Stimulated activated naive CD4-positive, alpha-beta T cell (primary cell): ENCODE measurements at regions not wholly inside any gene's neighbourhood (a gene's known extent, or its start where the extent isn't known, plus 50 kb on each side); places are given as distances from the start of the nearest gene placed in this dataset.

ENCODE experiments used
- DNase-seq, 6 experiments: peaks; one replicate each; lab custom pipeline; 2025; lab: John Stamatoyannopoulos, UW

- DNase-seq, result no peak
These were observed 143.5 kb upstream of the NOX3 start for GRCh38 chr6:155599160-155599559.

GRCh38 chr6:155595284-155595683 is 139.6 kb upstream of the NOX3 start:
- DNase-seq, result no peak

GRCh38 chr6:155591741-155592140 is 136.1 kb upstream of the NOX3 start:
- DNase-seq, result no peak

- DNase-seq, result no peak
These were observed 133.6 kb upstream of the NOX3 start for GRCh38 chr6:155589190-155589589.

- no peak for DNase-seq
These were observed 132.2 kb upstream of the NOX3 start for GRCh38 chr6:155587817-155588216.

- no peak for DNase-seq
These were observed 130.5 kb upstream of the NOX3 start for GRCh38 chr6:155586090-155586489.

GRCh38 chr6:155584006-155584405 is 128.4 kb upstream of the NOX3 start:
- no peak for DNase-seq

GRCh38 chr6:155582016-155582991 is 126.7 kb upstream of the NOX3 start:
- DNase-seq, result no peak

GRCh38 chr6:155580904-155581303 is 125.3 kb upstream of the NOX3 start:
- DNase-seq, result no peak

- no peak for DNase-seq
These were observed 122.6 kb upstream of the NOX3 start for GRCh38 chr6:155578251-155578650.

- DNase-seq, result no peak
These were observed 106.3 kb upstream of the NOX3 start for GRCh38 chr6:155561966-155562364.

- no peak for DNase-seq
These were observed 105.8 kb upstream of the NOX3 start for GRCh38 chr6:155561257-155561965.

- no peak for DNase-seq
These were observed 94.3 kb upstream of the NOX3 start for GRCh38 chr6:155549928-155550327.

GRCh38 chr6:155549028-155549798 is 93.6 kb upstream of the NOX3 start:
- DNase-seq, result no peak

GRCh38 chr6:155548576-155548975 is 92.9 kb upstream of the NOX3 start:
- no peak for DNase-seq

- DNase-seq, result no peak
These were observed 89.0 kb upstream of the NOX3 start for GRCh38 chr6:155544677-155545076.

GRCh38 chr6:155543166-155543847 is 87.7 kb upstream of the NOX3 start:
- DNase-seq, result peak in 2 of 6 experiments; percentile 1 to 11

- DNase-seq, result no peak
These were observed 86.4 kb upstream of the NOX3 start for GRCh38 chr6:155542036-155542435.

GRCh38 chr6:155538708-155539390 is 83.2 kb upstream of the NOX3 start:
- DNase-seq, result no peak

GRCh38 chr6:155534678-155535077 is 79.0 kb upstream of the NOX3 start:
- DNase-seq, result no peak

- DNase-seq, result peak in 2 of 6 experiments; percentile 21
These were observed 74.7 kb upstream of the NOX3 start for GRCh38 chr6:155530219-155530834.
